HL-60 (cell line): ENCODE measurements at regions not wholly inside any gene's neighbourhood (a gene's known extent, or its start where the extent isn't known, plus 50 kb on each side); places are given as distances from the start of the nearest gene placed in this dataset.

Source experiments
- POLR2AphosphoS5 ChIP-seq: IDR thresholded peaks from 2 replicates; pipeline ENCODE4 v1.6.1; 2012; ENCODE audit warnings: low read depth
- TF ChIP-seq, protein P1 (sequence below): IDR thresholded peaks from one replicate; pipeline ENCODE4 v1.5.1; 2011; ENCODE audit warnings: low read length, control low read depth, inconsistent platforms; ENCODE audit not compliant: insufficient read depth

DNA sequence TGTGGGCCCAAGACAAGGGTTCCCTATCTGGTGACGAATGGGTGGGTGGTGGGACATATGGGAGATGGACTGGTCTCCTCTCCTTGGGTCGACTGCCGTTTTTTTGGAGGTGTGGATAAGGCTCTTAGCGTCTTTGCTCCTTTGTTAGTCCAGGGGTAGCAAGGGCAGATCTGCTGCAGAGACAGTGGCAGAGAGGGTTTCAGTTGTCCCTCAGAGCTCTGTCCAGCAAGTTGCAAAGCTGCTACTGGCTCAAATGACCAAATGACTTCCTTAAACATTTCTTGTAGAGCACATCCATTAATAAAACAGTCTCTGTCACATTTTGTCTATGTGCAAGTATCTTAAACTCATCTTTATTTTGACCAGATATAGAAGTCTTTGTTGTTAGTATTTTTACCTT is 508.0 kb upstream of the ADGRB3 start:
- TF ChIP-seq POLR2AphosphoS5: no peak
- TF ChIP-seq, protein P1, sequence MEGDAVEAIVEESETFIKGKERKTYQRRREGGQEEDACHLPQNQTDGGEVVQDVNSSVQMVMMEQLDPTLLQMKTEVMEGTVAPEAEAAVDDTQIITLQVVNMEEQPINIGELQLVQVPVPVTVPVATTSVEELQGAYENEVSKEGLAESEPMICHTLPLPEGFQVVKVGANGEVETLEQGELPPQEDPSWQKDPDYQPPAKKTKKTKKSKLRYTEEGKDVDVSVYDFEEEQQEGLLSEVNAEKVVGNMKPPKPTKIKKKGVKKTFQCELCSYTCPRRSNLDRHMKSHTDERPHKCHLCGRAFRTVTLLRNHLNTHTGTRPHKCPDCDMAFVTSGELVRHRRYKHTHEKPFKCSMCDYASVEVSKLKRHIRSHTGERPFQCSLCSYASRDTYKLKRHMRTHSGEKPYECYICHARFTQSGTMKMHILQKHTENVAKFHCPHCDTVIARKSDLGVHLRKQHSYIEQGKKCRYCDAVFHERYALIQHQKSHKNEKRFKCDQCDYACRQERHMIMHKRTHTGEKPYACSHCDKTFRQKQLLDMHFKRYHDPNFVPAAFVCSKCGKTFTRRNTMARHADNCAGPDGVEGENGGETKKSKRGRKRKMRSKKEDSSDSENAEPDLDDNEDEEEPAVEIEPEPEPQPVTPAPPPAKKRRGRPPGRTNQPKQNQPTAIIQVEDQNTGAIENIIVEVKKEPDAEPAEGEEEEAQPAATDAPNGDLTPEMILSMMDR: no peak
